NCI-H1092 (cell line): ENCODE measurements at regions not wholly inside any gene's neighbourhood (a gene's known extent, or its start where the extent isn't known, plus 50 kb on each side); places are given as distances from the start of the nearest gene placed in this dataset.
A peak's percentile ranks its signal among the peaks of the same experiment; 100 is the strongest.
"Not testable (repeated sequence)": the region's sequence is repeated elsewhere in the genome, so short reads cannot be mapped to it uniquely, and the experiment has no call there.

ENCODE experiments used
- DNase-seq: peaks from one replicate; lab custom pipeline; 2025; lab: John Stamatoyannopoulos, UW

GRCh38 chr22:35183917-35184316 is 73.4 kb upstream of the HMGXB4 start:
- no peak for DNase-seq

- DNase-seq: no peak
Observed at GRCh38 chr22:35186492-35186891, 70.8 kb upstream of the HMGXB4 start.

GRCh38 chr22:35188930-35189329 is 68.4 kb upstream of the HMGXB4 start:
- not testable (repeated sequence) for DNase-seq

GRCh38 chr22:35189559-35189958 is 67.7 kb upstream of the HMGXB4 start:
- no peak for DNase-seq

GRCh38 chr22:35191412-35191811 is 65.9 kb upstream of the HMGXB4 start:
- no peak for DNase-seq

- no peak for DNase-seq
Observed at GRCh38 chr22:35192129-35192918, 65.0 kb upstream of the HMGXB4 start.

GRCh38 chr22:35195226-35195625 is 62.1 kb upstream of the HMGXB4 start:
- DNase-seq: no peak

- DNase-seq: no peak
Observed at GRCh38 chr22:35195821-35196220, 61.5 kb upstream of the HMGXB4 start.

- no peak for DNase-seq
Observed at GRCh38 chr22:35197071-35197470, 60.2 kb upstream of the HMGXB4 start.

GRCh38 chr22:35197886-35198285 is 59.4 kb upstream of the HMGXB4 start:
- DNase-seq: no peak

- no peak for DNase-seq
Observed at GRCh38 chr22:35198738-35199137, 58.6 kb upstream of the HMGXB4 start.

GRCh38 chr22:35202376-35202775 is 54.9 kb upstream of the HMGXB4 start:
- DNase-seq: no peak

GRCh38 chr22:35203583-35203982 is 53.7 kb upstream of the HMGXB4 start:
- no peak for DNase-seq

GRCh38 chr22:35204807-35205775 is 52.2 kb upstream of the HMGXB4 start:
- peak; percentile 7 for DNase-seq

GRCh38 chr22:35205961-35206360 is 51.3 kb upstream of the HMGXB4 start:
- no peak for DNase-seq

GRCh38 chr22:35206889-35207288 is 50.4 kb upstream of the HMGXB4 start:
- no peak for DNase-seq
